SJCRH30 (cell line): ENCODE measurements at regions not wholly inside any gene's neighbourhood (a gene's known extent, or its start where the extent isn't known, plus 50 kb on each side); places are given as distances from the start of the nearest gene placed in this dataset.
"Not testable (repeated sequence)": the region's sequence is repeated elsewhere in the genome, so short reads cannot be mapped to it uniquely, and the experiment has no call there.

Experiments used
- DNase-seq, 2 experiments: peaks; one replicate each; pipeline ENCODE4 v3.0.0-alpha.2; 2015 to 2020
- H3K27ac ChIP-seq: fragments of 250-450 bp; sonication (Bioruptor Pico); 2 replicates; pipeline ENCODE4 v1.5.1; 2020; ENCODE audit warnings: mild to moderate bottlenecking, moderate library complexity
- H3K27me3 ChIP-seq: fragments of 250-450 bp; sonication (Bioruptor Pico); 2 replicates; pipeline ENCODE4 v1.5.1; 2020; ENCODE audit warnings: mild to moderate bottlenecking, moderate library complexity
- H3K36me3 ChIP-seq: fragments of 250-450 bp; sonication (Bioruptor Pico); 2 replicates; pipeline ENCODE4 v1.5.1; 2020; ENCODE audit warnings: mild to moderate bottlenecking, moderate library complexity
- H3K4me1 ChIP-seq: fragments of 250-450 bp; sonication (Bioruptor Pico); 2 replicates; pipeline ENCODE4 v1.5.1; 2020; ENCODE audit warnings: mild to moderate bottlenecking, moderate library complexity
- H3K4me3 ChIP-seq: fragments of 250-450 bp; sonication (Bioruptor Pico); 2 replicates; pipeline ENCODE4 v1.5.1; 2020; ENCODE audit warnings: mild to moderate bottlenecking, moderate library complexity
- H3K9me3 ChIP-seq: fragments of 250-450 bp; sonication (Bioruptor Pico); replicated peaks from 2 replicates; pipeline ENCODE4 v1.5.1; 2020; ENCODE audit warnings: mild to moderate bottlenecking, moderate library complexity

- DNase-seq: no peak
Observed at GRCh38 chr20:52008874-52009273, 182.7 kb downstream of the ZFP64 start.

GRCh38 chr20:52004715-52005114 lies 186.9 kb downstream of the ZFP64 start:
- no peak for DNase-seq
- Histone ChIP-seq H3K27me3 (0 out of 2 replicates have a peak, but pooled peaks cover 5% of the 10 kb centered on the region), H3K9me3 (no peaks in the 10 kb centered on the region), H3K27ac (no peak overlapping the region), H3K36me3 (no peaks in the 10 kb centered on the region), H3K4me3 (no peak overlapping the region), H3K4me1 (no peaks in the 10 kb centered on the region)

More at GRCh38 chr20:52008874-52009273, 182.7 kb downstream of the ZFP64 start:
- Histone ChIP-seq H3K9me3 (peaks cover 3% of the 10 kb centered on the region; the same call in 1 of the 2 replicates), H3K4me1 (no peaks in the 10 kb centered on the region), H3K27me3 (no peaks in the 10 kb centered on the region), H3K4me3 (no peak overlapping the region), H3K27ac (no peak overlapping the region), H3K36me3 (no peaks in the 10 kb centered on the region)

GRCh38 chr20:52004018-52004417 lies 187.6 kb downstream of the ZFP64 start:
- Histone ChIP-seq H3K27ac (no peak overlapping the region), H3K4me1 (no peaks in the 10 kb centered on the region), H3K36me3 (no peaks in the 10 kb centered on the region), H3K27me3 (0 out of 2 replicates have a peak, but pooled peaks cover 5% of the 10 kb centered on the region), H3K4me3 (no peak overlapping the region), H3K9me3 (no peaks in the 10 kb centered on the region)
- DNase-seq: no peak

- Histone ChIP-seq H3K36me3 (no peaks in the 10 kb centered on the region), H3K4me1 (no peaks in the 10 kb centered on the region), H3K4me3 (no peak overlapping the region), H3K27ac (no peak overlapping the region), H3K9me3 (no peaks in the 10 kb centered on the region), H3K27me3 (0 out of 2 replicates have a peak, but pooled peaks cover 5% of the 10 kb centered on the region)
- no peak for DNase-seq
Observed at GRCh38 chr20:52003415-52003814, 188.2 kb downstream of the ZFP64 start.

GRCh38 chr20:52001999-52002666 lies 189.4 kb downstream of the ZFP64 start:
- no peaks in the 10 kb centered on the region for H3K9me3 ChIP-seq
- no peaks in the 10 kb centered on the region for H3K4me1 ChIP-seq
- no peaks in the 10 kb centered on the region for H3K36me3 ChIP-seq
- DNase-seq: peak in 1 of 2 experiments; percentile 8
- H3K27ac ChIP-seq: no peak overlapping the region
- 0 out of 2 replicates have a peak, but pooled peaks cover 5% of the 10 kb centered on the region for H3K27me3 ChIP-seq
- no peak overlapping the region for H3K4me3 ChIP-seq

- H3K27ac ChIP-seq, DNase-seq, H3K4me1 ChIP-seq, H3K9me3 ChIP-seq, H3K27me3 ChIP-seq, H3K36me3 ChIP-seq, H3K4me3 ChIP-seq: not testable (repeated sequence)
Observed at GRCh38 chr20:51997281-51997936, 194.2 kb downstream of the ZFP64 start.

GRCh38 chr20:51995551-51995951 lies 193.2 kb upstream of the SALL4 start:
- Histone ChIP-seq H3K9me3 (no peaks in the 10 kb centered on the region), H3K4me3 (no peak overlapping the region), H3K27me3 (0 out of 2 replicates have a peak, but pooled peaks cover 3% of the 10 kb centered on the region), H3K4me1 (no peaks in the 10 kb centered on the region), H3K27ac (no peak overlapping the region), H3K36me3 (no peaks in the 10 kb centered on the region)
- no peak for DNase-seq

- Histone ChIP-seq H3K27me3 (0 out of 2 replicates have a peak, but pooled peaks cover 3% of the 10 kb centered on the region), H3K4me1 (no peaks in the 10 kb centered on the region), H3K36me3 (no peaks in the 10 kb centered on the region), H3K4me3 (no peak overlapping the region), H3K27ac (no peak overlapping the region), H3K9me3 (no peaks in the 10 kb centered on the region)
- no peak for DNase-seq
Observed at GRCh38 chr20:51994751-51995417, 192.6 kb upstream of the SALL4 start.

- no peak overlapping the region for H3K4me3 ChIP-seq
- H3K36me3 ChIP-seq: no peaks in the 10 kb centered on the region
- H3K4me1 ChIP-seq: no peaks in the 10 kb centered on the region
- no peaks in the 10 kb centered on the region for H3K9me3 ChIP-seq
- no peak for DNase-seq
- H3K27me3 ChIP-seq: no peaks in the 10 kb centered on the region; the same call in 1 of the 2 replicates
- no peak overlapping the region for H3K27ac ChIP-seq
Observed at GRCh38 chr20:51987812-51988211, 185.5 kb upstream of the SALL4 start.

GRCh38 chr20:51985013-51985415 lies 182.7 kb upstream of the SALL4 start:
- no peak for DNase-seq
- Histone ChIP-seq H3K36me3 (no peaks in the 10 kb centered on the region), H3K27ac (no peak overlapping the region)

GRCh38 chr20:51980277-51980676 lies 178.0 kb upstream of the SALL4 start:
- H3K4me3 ChIP-seq: no peak overlapping the region
- DNase-seq: no peak
- H3K36me3 ChIP-seq: no peaks in the 10 kb centered on the region
- no peak overlapping the region for H3K27ac ChIP-seq
- no peaks in the 10 kb centered on the region for H3K4me1 ChIP-seq
- no peaks in the 10 kb centered on the region; the same call in 1 of the 2 replicates for H3K27me3 ChIP-seq
- no peaks in the 10 kb centered on the region; the same call in 1 of the 2 replicates for H3K9me3 ChIP-seq

More at GRCh38 chr20:51985013-51985415, 182.7 kb upstream of the SALL4 start:
- Histone ChIP-seq H3K9me3 (no peaks in the 10 kb centered on the region), H3K27me3 (no peaks in the 10 kb centered on the region; the same call in 1 of the 2 replicates), H3K4me3 (no peak overlapping the region), H3K4me1 (no peaks in the 10 kb centered on the region)

GRCh38 chr20:51979226-51979625 lies 176.9 kb upstream of the SALL4 start:
- H3K4me1 ChIP-seq: no peaks in the 10 kb centered on the region
- H3K27me3 ChIP-seq: no peaks in the 10 kb centered on the region; the same call in 1 of the 2 replicates
- no peaks in the 10 kb centered on the region for H3K36me3 ChIP-seq
- no peak overlapping the region for H3K4me3 ChIP-seq
- H3K9me3 ChIP-seq: no peaks in the 10 kb centered on the region; the same call in 1 of the 2 replicates
- no peak overlapping the region for H3K27ac ChIP-seq
- DNase-seq: no peak

GRCh38 chr20:51978070-51978501 lies 175.8 kb upstream of the SALL4 start:
- Histone ChIP-seq H3K4me1 (no peaks in the 10 kb centered on the region), H3K36me3 (no peaks in the 10 kb centered on the region), H3K9me3 (no peaks in the 10 kb centered on the region; the same call in 1 of the 2 replicates), H3K27me3 (no peaks in the 10 kb centered on the region), H3K4me3 (no peak overlapping the region), H3K27ac (no peak overlapping the region)
- no peak for DNase-seq

- DNase-seq: no peak
- no peak overlapping the region for H3K27ac ChIP-seq
- H3K4me3 ChIP-seq: no peak overlapping the region
- no peaks in the 10 kb centered on the region for H3K36me3 ChIP-seq
- no peaks in the 10 kb centered on the region for H3K4me1 ChIP-seq
- H3K9me3 ChIP-seq: no peaks in the 10 kb centered on the region
- no peaks in the 10 kb centered on the region for H3K27me3 ChIP-seq
Observed at GRCh38 chr20:51972056-51972455, 169.7 kb upstream of the SALL4 start.

GRCh38 chr20:51970858-51971257 lies 168.5 kb upstream of the SALL4 start:
- H3K27ac ChIP-seq: no peak overlapping the region
- no peak overlapping the region for H3K4me3 ChIP-seq
- no peak for DNase-seq
- no peaks in the 10 kb centered on the region for H3K36me3 ChIP-seq
- H3K27me3 ChIP-seq: no peaks in the 10 kb centered on the region
- no peaks in the 10 kb centered on the region for H3K4me1 ChIP-seq
- H3K9me3 ChIP-seq: no peaks in the 10 kb centered on the region
